Gastrocnemius medialis (tissue), 4 donors: ENCODE measurements at regions not wholly inside any gene's neighbourhood (a gene's known extent, or its start where the extent isn't known, plus 50 kb on each side); places are given as distances from the start of the nearest gene placed in this dataset.

Source experiments
- POLR2A ChIP-seq, 2 donors: fragments of 450-650 bp; IDR thresholded peaks; one replicate each; pipeline ENCODE4 v1.6.1; 2017; ENCODE audit warnings: antibody characterized with exemption in 2 of 2, mild to moderate bottlenecking in 2 of 2, moderate library complexity in 2 of 2
- TF ChIP-seq, protein P1 (sequence below), 5 experiments: fragments of 450-650 bp in 3 of 5; fragments of 200-600 bp in 2 of 5; sonication (generic) in 2 of 5; IDR thresholded peaks in 4 of 5; conservative IDR thresholded peaks in 1 of 5; 1 replicate in 4 of 5; 2 replicates in 1 of 5; pipeline ENCODE4 v1.5.1; 2016 to 2019; ENCODE audit warnings: antibody characterized with exemption in 5 of 5, mild to moderate bottlenecking in 3 of 5, moderate library complexity in 3 of 5

- TF ChIP-seq, protein P1, sequence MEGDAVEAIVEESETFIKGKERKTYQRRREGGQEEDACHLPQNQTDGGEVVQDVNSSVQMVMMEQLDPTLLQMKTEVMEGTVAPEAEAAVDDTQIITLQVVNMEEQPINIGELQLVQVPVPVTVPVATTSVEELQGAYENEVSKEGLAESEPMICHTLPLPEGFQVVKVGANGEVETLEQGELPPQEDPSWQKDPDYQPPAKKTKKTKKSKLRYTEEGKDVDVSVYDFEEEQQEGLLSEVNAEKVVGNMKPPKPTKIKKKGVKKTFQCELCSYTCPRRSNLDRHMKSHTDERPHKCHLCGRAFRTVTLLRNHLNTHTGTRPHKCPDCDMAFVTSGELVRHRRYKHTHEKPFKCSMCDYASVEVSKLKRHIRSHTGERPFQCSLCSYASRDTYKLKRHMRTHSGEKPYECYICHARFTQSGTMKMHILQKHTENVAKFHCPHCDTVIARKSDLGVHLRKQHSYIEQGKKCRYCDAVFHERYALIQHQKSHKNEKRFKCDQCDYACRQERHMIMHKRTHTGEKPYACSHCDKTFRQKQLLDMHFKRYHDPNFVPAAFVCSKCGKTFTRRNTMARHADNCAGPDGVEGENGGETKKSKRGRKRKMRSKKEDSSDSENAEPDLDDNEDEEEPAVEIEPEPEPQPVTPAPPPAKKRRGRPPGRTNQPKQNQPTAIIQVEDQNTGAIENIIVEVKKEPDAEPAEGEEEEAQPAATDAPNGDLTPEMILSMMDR (IDR thresholded peaks at IDR 0.05 in 4 of 5, conservative IDR thresholded peaks at IDR 0.05 in 1 of 5) = no peak
- no peak for TF ChIP-seq POLR2A (IDR thresholded peaks at IDR 0.05)
Observed at GRCh38 chr11:25650319-25650718, 681.6 kb upstream of the ANO3 start.
